ENCODE measurements at regions not wholly inside any gene's neighbourhood (a gene's known extent, or its start where the extent isn't known, plus 50 kb on each side); places are given as distances from the start of the nearest gene placed in this dataset.

GRCh38 chr13:50380905-50381304 lies 365.7 kb downstream of the KCNRG start:
- TF ChIP-seq CTCF (conservative IDR thresholded peaks at IDR 0.05) (no peak), EZH2 (IDR thresholded peaks at IDR 0.05; ENCODE audit: low read depth) (no peak)

Measured in PC-9 (cell line).